HUES6 (cell line): ENCODE measurements at regions not wholly inside any gene's neighbourhood (a gene's known extent, or its start where the extent isn't known, plus 50 kb on each side); places are given as distances from the start of the nearest gene placed in this dataset.
"Not testable (repeated sequence)": the region's sequence is repeated elsewhere in the genome, so short reads cannot be mapped to it uniquely, and the experiment has no call there.

ENCODE experiments used
- H3K27ac ChIP-seq: 2 replicates; pipeline ENCODE4 v1.7.0; 2013; ENCODE audit warnings: low read depth, mild to moderate bottlenecking, low read length, inconsistent platforms
- H3K27me3 ChIP-seq: 2 replicates; pipeline ENCODE4 v1.6.1; 2013; ENCODE audit warnings: low read length; ENCODE audit not compliant: control insufficient read depth, insufficient read depth
- H3K36me3 ChIP-seq: 2 replicates; pipeline ENCODE4 v1.6.1; 2013; ENCODE audit warnings: low read length; ENCODE audit not compliant: control insufficient read depth, insufficient read depth
- H3K4me1 ChIP-seq: 2 replicates; pipeline ENCODE4 v1.6.1; 2013; ENCODE audit warnings: low read length; ENCODE audit not compliant: control insufficient read depth, insufficient read depth
- H3K4me3 ChIP-seq: 2 replicates; pipeline ENCODE4 v1.5.1; 2013; ENCODE audit warnings: low read depth, low read length
- H3K9ac ChIP-seq: one replicate; pipeline ENCODE4 v1.6.1; 2013; ENCODE audit warnings: mild to moderate bottlenecking, low read length
- H3K9me3 ChIP-seq: 2 replicates; pipeline ENCODE4 v1.6.1; 2013; ENCODE audit warnings: low read depth, low read length; ENCODE audit not compliant: control insufficient read depth, insufficient read depth

GRCh38 chr7:76971201-76971600 lies 61.0 kb downstream of the SPDYE17 start:
- H3K36me3 ChIP-seq, H3K27me3 ChIP-seq, H3K4me1 ChIP-seq, H3K4me3 ChIP-seq, H3K27ac ChIP-seq, H3K9ac ChIP-seq, H3K9me3 ChIP-seq: not testable (repeated sequence)

- H3K9me3 ChIP-seq, H3K36me3 ChIP-seq, H3K4me3 ChIP-seq, H3K27me3 ChIP-seq, H3K4me1 ChIP-seq, H3K9ac ChIP-seq, H3K27ac ChIP-seq: not testable (repeated sequence)
Measured at GRCh38 chr7:76969892-76970291, 62.3 kb downstream of the SPDYE17 start.

GRCh38 chr7:76965731-76966548 lies 66.2 kb downstream of the SPDYE17 start:
- not testable (repeated sequence) for H3K36me3 ChIP-seq, H3K27me3 ChIP-seq, H3K27ac ChIP-seq, H3K4me3 ChIP-seq, H3K9ac ChIP-seq, H3K9me3 ChIP-seq, H3K4me1 ChIP-seq

GRCh38 chr7:76964050-76964449 lies 68.1 kb downstream of the SPDYE17 start:
- not testable (repeated sequence) for H3K27me3 ChIP-seq

GRCh38 chr7:76963061-76963460 lies 69.1 kb downstream of the SPDYE17 start:
- H3K9me3 ChIP-seq, H3K9ac ChIP-seq, H3K27ac ChIP-seq, H3K27me3 ChIP-seq, H3K4me3 ChIP-seq, H3K36me3 ChIP-seq, H3K4me1 ChIP-seq: not testable (repeated sequence)

More at GRCh38 chr7:76964050-76964449, 68.1 kb downstream of the SPDYE17 start:
- not testable (repeated sequence) for H3K4me1 ChIP-seq, H3K9me3 ChIP-seq, H3K36me3 ChIP-seq, H3K27ac ChIP-seq, H3K4me3 ChIP-seq, H3K9ac ChIP-seq

- not testable (repeated sequence) for H3K9ac ChIP-seq, H3K27ac ChIP-seq, H3K4me3 ChIP-seq, H3K36me3 ChIP-seq, H3K4me1 ChIP-seq, H3K9me3 ChIP-seq, H3K27me3 ChIP-seq
Measured at GRCh38 chr7:76960400-76960986, 71.7 kb downstream of the SPDYE17 start.

GRCh38 chr7:76959573-76960399 lies 72.4 kb downstream of the SPDYE17 start:
- H3K36me3 ChIP-seq, H3K4me3 ChIP-seq, H3K27ac ChIP-seq, H3K4me1 ChIP-seq, H3K9me3 ChIP-seq, H3K9ac ChIP-seq, H3K27me3 ChIP-seq: not testable (repeated sequence)

- not testable (repeated sequence) for H3K36me3 ChIP-seq, H3K9me3 ChIP-seq, H3K27me3 ChIP-seq, H3K27ac ChIP-seq, H3K4me3 ChIP-seq, H3K9ac ChIP-seq, H3K4me1 ChIP-seq
Measured at GRCh38 chr7:76956531-76956930, 75.6 kb downstream of the SPDYE17 start.

GRCh38 chr7:76955124-76955523 lies 77.0 kb downstream of the SPDYE17 start:
- not testable (repeated sequence) for H3K4me3 ChIP-seq, H3K9me3 ChIP-seq, H3K36me3 ChIP-seq, H3K9ac ChIP-seq, H3K27ac ChIP-seq, H3K27me3 ChIP-seq, H3K4me1 ChIP-seq

- not testable (repeated sequence) for H3K4me3 ChIP-seq, H3K4me1 ChIP-seq, H3K27me3 ChIP-seq, H3K36me3 ChIP-seq, H3K9ac ChIP-seq, H3K27ac ChIP-seq, H3K9me3 ChIP-seq
Measured at GRCh38 chr7:76944603-76945002, 87.6 kb downstream of the SPDYE17 start.
